GM18505 (cell line): ENCODE measurements at regions not wholly inside any gene's neighbourhood (a gene's known extent, or its start where the extent isn't known, plus 50 kb on each side); places are given as distances from the start of the nearest gene placed in this dataset.

Source experiments
- ATAC-seq: cut with Tn5 transposase; IDR thresholded peaks from one replicate; pipeline ENCODE4 v1.9.1; 2021; ENCODE audit not compliant: unreplicated experiment
- POLR2A ChIP-seq: IDR thresholded peaks from 4 replicates; pipeline ENCODE4 v1.6.1; 2011; ENCODE audit warnings: borderline replicate concordance; ENCODE audit not compliant: insufficient read depth, insufficient read length; ENCODE audit errors: extremely low read depth

DNA sequence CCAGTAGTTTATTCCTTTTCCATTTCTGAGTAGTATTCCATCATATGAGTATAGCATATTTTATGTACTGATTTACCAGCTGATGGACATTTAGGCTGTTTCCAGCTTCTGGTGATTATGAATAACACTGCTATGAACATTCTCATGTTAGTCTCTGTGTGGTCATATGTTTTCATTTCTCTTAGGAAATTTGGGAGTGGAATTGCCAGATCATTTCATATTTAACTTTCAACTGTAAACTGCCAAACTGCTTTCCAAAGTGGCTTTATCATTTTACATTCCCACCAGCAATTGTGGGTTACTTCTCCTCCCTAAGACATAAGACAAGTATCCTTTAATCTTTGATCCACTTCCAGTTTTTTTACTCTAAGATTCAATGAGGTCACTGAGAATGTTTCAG, 85.7 kb upstream of the RALGPS2 start:
- no peak for TF ChIP-seq POLR2A
- ATAC-seq = no peak

DNA sequence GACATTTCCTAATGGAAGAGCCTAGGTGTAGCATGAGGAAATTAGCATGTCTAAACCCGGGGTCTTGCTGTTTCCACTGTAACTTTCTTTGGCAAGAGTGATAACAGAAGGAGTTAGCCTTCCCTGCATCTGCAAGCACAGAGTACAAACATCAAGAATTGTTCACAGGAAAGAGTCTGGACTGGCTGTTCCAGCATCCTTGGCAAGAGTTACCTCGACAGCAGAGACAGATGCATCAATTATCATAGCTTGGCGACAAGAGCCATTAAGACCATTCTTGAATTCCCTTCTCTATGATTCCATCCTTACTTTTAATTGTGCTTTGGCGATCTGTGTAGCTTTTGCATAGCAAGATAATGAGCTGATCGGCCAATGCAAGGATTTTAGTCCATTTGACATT, 82.8 kb upstream of the RALGPS2 start:
- no peak for ATAC-seq
- no peak for TF ChIP-seq POLR2A

DNA sequence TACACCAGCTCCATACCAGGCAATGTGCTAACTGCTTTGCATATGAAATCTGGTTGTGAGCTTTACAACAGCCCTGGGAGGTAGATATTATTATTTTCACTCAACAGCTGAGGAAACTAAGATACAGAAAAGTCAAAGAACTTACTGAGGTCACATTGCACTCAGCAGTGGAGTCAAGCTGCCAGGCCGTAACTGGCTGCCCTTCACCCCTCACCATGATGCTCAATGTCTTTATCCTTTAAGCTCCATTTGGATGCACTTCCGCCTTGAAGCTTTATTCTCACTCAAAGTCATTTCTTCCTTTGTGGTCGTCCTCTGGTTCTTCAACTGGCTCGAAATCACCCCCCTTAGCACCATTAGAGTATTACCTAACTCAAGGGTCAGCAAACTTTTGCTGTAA, 81.7 kb upstream of the RALGPS2 start:
- no peak for ATAC-seq
- TF ChIP-seq POLR2A = no peak

DNA sequence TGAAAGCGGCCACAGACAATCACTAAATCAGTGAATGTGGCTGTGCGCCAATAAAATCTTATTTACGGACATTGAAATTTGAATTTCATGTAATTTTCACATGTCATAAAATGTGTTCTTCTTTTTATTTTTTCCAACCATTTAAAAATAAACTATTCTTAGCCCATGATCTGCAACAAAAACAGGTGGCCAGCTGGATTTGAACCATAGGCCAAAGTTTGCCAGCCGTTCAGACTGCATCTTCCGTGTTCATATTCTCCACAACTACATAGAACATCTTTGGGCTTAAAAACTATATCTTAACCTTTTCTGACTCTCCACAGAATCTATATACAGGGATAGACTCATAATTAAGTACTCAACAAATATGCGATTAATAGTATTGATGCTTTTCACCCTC, 81.2 kb upstream of the RALGPS2 start:
- no peak for ATAC-seq
- no peak for TF ChIP-seq POLR2A

- no peak for ATAC-seq
- no peak for TF ChIP-seq POLR2A
These were observed 80.5 kb upstream of the RALGPS2 start for GRCh38 chr1:178644308-178645120.

GRCh38 chr1:178645157-178645807, 79.8 kb upstream of the RALGPS2 start:
- no peak for ATAC-seq
- no peak for TF ChIP-seq POLR2A

- no peak for ATAC-seq
- no peak for TF ChIP-seq POLR2A
These were observed 79.2 kb upstream of the RALGPS2 start for GRCh38 chr1:178645808-178646200.

DNA sequence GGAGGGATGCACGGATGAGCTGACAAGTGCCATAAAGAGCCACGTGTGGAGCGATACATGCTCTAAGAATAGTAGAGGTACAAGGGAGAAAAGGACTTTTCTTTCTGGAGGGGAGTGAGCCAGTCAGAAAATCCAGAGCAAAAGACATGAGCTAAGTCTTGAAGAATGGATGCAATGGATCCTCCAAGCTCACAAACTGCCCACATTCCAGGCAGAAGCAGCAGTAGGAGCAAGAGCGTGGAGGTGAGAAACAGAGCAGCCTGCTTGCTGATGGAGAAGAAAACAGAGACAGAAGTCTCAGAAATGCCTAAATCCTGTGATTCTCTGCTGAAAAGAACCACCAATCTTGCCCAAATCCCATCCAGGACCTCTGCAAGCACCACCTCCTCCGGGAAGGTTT, 78.2 kb upstream of the RALGPS2 start:
- no peak for ATAC-seq

GRCh38 chr1:178648151-178648550, 76.9 kb upstream of the RALGPS2 start:
- TF ChIP-seq POLR2A = no peak
- ATAC-seq = no peak

More for the DNA sequence above, 78.2 kb upstream of the RALGPS2 start:
- no peak for TF ChIP-seq POLR2A

DNA sequence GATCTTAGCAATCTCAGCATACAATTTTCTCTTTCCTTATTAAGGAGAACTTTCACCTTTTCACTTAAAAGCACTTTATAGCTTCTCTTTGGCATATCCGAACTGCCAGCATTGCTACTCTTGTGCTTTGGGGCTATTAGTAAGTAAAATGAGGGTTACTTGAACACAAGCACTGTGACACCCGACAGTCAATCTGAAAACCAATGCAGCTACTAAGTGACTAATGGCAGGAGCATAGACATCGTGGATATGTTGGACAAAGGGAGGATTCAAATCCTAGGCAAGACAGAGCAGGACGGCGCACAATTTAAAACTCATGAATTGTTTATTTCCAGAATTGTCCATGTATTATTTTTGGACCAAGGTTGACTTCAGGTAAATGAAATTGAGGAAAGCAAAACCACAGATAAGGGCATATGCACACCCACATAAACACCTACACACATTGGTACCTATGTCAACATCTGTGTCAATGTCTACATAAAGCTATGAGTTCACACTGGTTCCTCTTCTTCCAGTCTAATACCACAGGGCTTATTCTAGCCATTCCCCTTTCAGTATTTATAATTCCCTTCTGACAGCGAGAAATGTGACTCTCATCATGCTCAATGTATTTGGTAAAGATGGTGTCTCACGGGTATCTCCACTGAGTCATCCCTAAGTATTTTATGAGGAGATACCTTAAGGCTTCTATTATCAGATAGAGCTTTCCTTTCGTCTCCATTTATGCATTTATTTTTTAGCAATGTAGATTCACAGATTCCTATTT, 75.3 kb upstream of the RALGPS2 start:
- no peak for ATAC-seq

GRCh38 chr1:178650934-178651511, 74.0 kb upstream of the RALGPS2 start:
- no peak for TF ChIP-seq POLR2A
- no peak for ATAC-seq

More for the DNA sequence above, 75.3 kb upstream of the RALGPS2 start:
- no peak for TF ChIP-seq POLR2A

DNA sequence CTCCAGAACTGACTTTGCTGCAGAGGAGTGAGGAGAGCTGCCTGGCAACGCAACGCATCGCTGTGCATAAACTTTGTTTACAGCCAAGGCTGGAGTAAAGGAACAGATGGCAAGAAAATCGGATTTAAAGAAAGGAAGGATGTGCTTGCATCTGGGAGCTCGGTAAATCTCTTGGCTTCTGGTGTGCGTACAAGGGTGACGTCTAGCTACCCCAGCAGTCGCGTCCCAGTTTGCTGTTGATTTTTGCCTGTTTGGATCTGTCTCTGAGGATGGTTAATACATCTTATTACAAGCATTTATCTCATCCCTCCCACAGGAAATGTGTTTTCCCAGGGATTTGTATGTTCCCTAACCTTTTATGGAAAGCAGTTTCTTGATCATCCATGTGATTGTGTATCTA, 73.3 kb upstream of the RALGPS2 start:
- no peak for TF ChIP-seq POLR2A

More for the DNA sequence above, 73.3 kb upstream of the RALGPS2 start:
- no peak for ATAC-seq
